PFSK-1 (cell line): ENCODE measurements at regions not wholly inside any gene's neighbourhood (a gene's known extent, or its start where the extent isn't known, plus 50 kb on each side); places are given as distances from the start of the nearest gene placed in this dataset.

Experiments
- POLR2AphosphoS5 ChIP-seq: IDR thresholded peaks from 2 replicates; pipeline ENCODE4 v1.6.1; 2012; ENCODE audit warnings: low read depth, mild to moderate bottlenecking, control low read depth, low read length, moderate library complexity
- REST ChIP-seq, 2 experiments: IDR thresholded peaks; 2 replicates each; pipeline versions ENCODE4 v1.6.1 to v1.8.0; 2011 to 2012; ENCODE audit warnings: low read depth in 2 of 2, low read length in 2 of 2, control low read depth in 1 of 2, inconsistent platforms in 1 of 2, mild to moderate bottlenecking in 1 of 2, moderate library complexity in 1 of 2; ENCODE audit not compliant: insufficient read depth in 1 of 2
- SIN3A ChIP-seq: IDR thresholded peaks from 2 replicates; pipeline ENCODE4 v1.6.1; 2012; ENCODE audit warnings: mild to moderate bottlenecking, low read length, moderate library complexity, borderline replicate concordance; ENCODE audit not compliant: insufficient read depth
- TAF1 ChIP-seq: IDR thresholded peaks from 2 replicates; pipeline ENCODE4 v1.6.1; 2012; ENCODE audit warnings: low read length, control low read depth, borderline replicate concordance; ENCODE audit not compliant: insufficient read depth

GRCh38 chr11:25339281-25339680 is 842.4 kb downstream of the LUZP2 start:
- no peak for TF ChIP-seq POLR2AphosphoS5
- no peak for TF ChIP-seq TAF1
- no peak for TF ChIP-seq REST (IDR thresholded peaks at IDR 0.05; ENCODE audit: insufficient read depth in 1 of 2, low read depth in 2 of 2, low read length in 2 of 2)
- no peak for TF ChIP-seq SIN3A
